Hepatocyte (in vitro differentiated cells): ENCODE measurements at regions not wholly inside any gene's neighbourhood (a gene's known extent, or its start where the extent isn't known, plus 50 kb on each side); places are given as distances from the start of the nearest gene placed in this dataset.

Source experiments
- DNase-seq: peaks from one replicate; pipeline ENCODE4 v3.0.0-alpha.2; 2016; ENCODE audit warnings: low spot score
- H2AFZ ChIP-seq: fragments of 200-600 bp; sonication (generic); 2 replicates; pipeline ENCODE4 v1.6.0; 2016; ENCODE audit warnings: antibody characterized with exemption, mild to moderate bottlenecking
- H3K27ac ChIP-seq: fragments of 200-600 bp; sonication (generic); 2 replicates; pipeline ENCODE4 v1.5.1; 2016; ENCODE audit warnings: mild to moderate bottlenecking
- H3K27me3 ChIP-seq: fragments of 200-600 bp; sonication (generic); 2 replicates; pipeline ENCODE4 v1.6.1; 2016
- H3K36me3 ChIP-seq: fragments of 200-600 bp; sonication (generic); replicated peaks from 2 replicates; pipeline ENCODE4 v1.5.1; 2016; ENCODE audit warnings: low read depth; ENCODE audit not compliant: insufficient read depth
- H3K4me1 ChIP-seq: fragments of 200-600 bp; sonication (generic); 2 replicates; pipeline ENCODE4 v1.5.1; 2016; ENCODE audit warnings: mild to moderate bottlenecking, moderate library complexity; ENCODE audit not compliant: insufficient read depth
- H3K4me2 ChIP-seq: fragments of 200-600 bp; sonication (generic); 2 replicates; pipeline ENCODE4 v1.6.0; 2016
- H3K4me3 ChIP-seq: fragments of 200-600 bp; sonication (generic); 2 replicates; pipeline ENCODE4 v1.5.1; 2016; ENCODE audit warnings: mild to moderate bottlenecking
- H3K79me2 ChIP-seq: fragments of 200-600 bp; sonication (generic); 2 replicates; pipeline ENCODE4 v1.6.0; 2017; ENCODE audit warnings: mild to moderate bottlenecking
- H3K9me2 ChIP-seq: fragments of 200-600 bp; sonication (generic); replicated peaks from 2 replicates; pipeline ENCODE4 v1.6.0; 2017; ENCODE audit warnings: mild to moderate bottlenecking; ENCODE audit not compliant: insufficient read depth
- H3K9me3 ChIP-seq: fragments of 200-600 bp; sonication (generic); 2 replicates; pipeline ENCODE4 v1.5.1; 2016; ENCODE audit warnings: low read depth, mild to moderate bottlenecking
- H4K20me1 ChIP-seq: fragments of 200-600 bp; sonication (generic); 2 replicates; pipeline ENCODE4 v1.6.0; 2016; ENCODE audit warnings: mild to moderate bottlenecking; ENCODE audit not compliant: insufficient read depth, poor library complexity, severe bottlenecking
- CTCF ChIP-seq: fragments of 200-600 bp; sonication (generic); IDR thresholded peaks from 2 replicates; pipeline ENCODE4 v1.5.1; 2016; ENCODE audit warnings: antibody characterized with exemption, mild to moderate bottlenecking; ENCODE audit not compliant: poor library complexity
- EZH2 ChIP-seq: fragments of 200-600 bp; sonication (generic); IDR thresholded peaks from 2 replicates; pipeline ENCODE4 v1.6.1; 2016; ENCODE audit warnings: antibody characterized with exemption, mild to moderate bottlenecking, borderline replicate concordance
- EZH2phosphoT487 ChIP-seq: fragments of 200-600 bp; sonication (generic); IDR thresholded peaks from one replicate; pipeline ENCODE4 v1.6.1; 2018; ENCODE audit warnings: antibody characterized with exemption, mild to moderate bottlenecking, low read depth, moderate library complexity; ENCODE audit not compliant: unreplicated experiment, severe bottlenecking
- WGBS: methylation state at CpG from one replicate; pipeline ENCODE4 v1.1.6; 2016; ENCODE audit warnings: low lambda C conversion rate; ENCODE audit errors: missing lambda C conversion rate; 5-methylcytosine and 5-hydroxymethylcytosine counted together

- WGBS, result 88% methylated on average over 5 of the region's 5 CpGs
- Histone ChIP-seq H3K4me3 (no peak overlapping the region), H3K9me3 (no peaks in the 10 kb centered on the region), H3K4me2 (no peak overlapping the region), H3K79me2 (no peaks in the 10 kb centered on the region), H3K36me3 (no peaks in the 10 kb centered on the region), H4K20me1 (no peaks in the 10 kb centered on the region), H3K4me1 (no peaks in the 10 kb centered on the region), H3K27me3 (no peaks in the 10 kb centered on the region), H3K27ac (no peak overlapping the region), H2AFZ (no peak overlapping the region), H3K9me2 (no peaks in the 10 kb centered on the region)
- no peak for DNase-seq
- TF ChIP-seq EZH2phosphoT487 (no peak), EZH2 (no peak), CTCF (no peak)
These were observed 67.1 kb downstream of the ZNF281 start for GRCh38 chr1:200342511-200343311.

GRCh38 chr1:200338451-200338850 lies 71.4 kb downstream of the ZNF281 start:
- WGBS, result 79% methylated on average over 2 of the region's 2 CpGs
- H3K79me2 ChIP-seq, result no peaks in the 10 kb centered on the region

GRCh38 chr1:200337831-200338230 lies 72.0 kb downstream of the ZNF281 start:
- 93% methylated on average over 3 of the region's 3 CpGs for WGBS
- Histone ChIP-seq H3K4me3 (no peak overlapping the region), H3K36me3 (no peaks in the 10 kb centered on the region), H3K27me3 (no peaks in the 10 kb centered on the region), H3K4me1 (peaks cover 5% of the 10 kb centered on the region), H3K4me2 (no peak overlapping the region), H3K27ac (no peak overlapping the region), H3K79me2 (no peaks in the 10 kb centered on the region), H2AFZ (no peak overlapping the region), H3K9me3 (no peaks in the 10 kb centered on the region), H3K9me2 (no peaks in the 10 kb centered on the region), H4K20me1 (no peaks in the 10 kb centered on the region)
- DNase-seq, result no peak
- TF ChIP-seq CTCF (no peak), EZH2 (no peak), EZH2phosphoT487 (no peak)

More at GRCh38 chr1:200338451-200338850, 71.4 kb downstream of the ZNF281 start:
- H3K36me3 ChIP-seq, result no peaks in the 10 kb centered on the region
- H3K9me3 ChIP-seq, result no peaks in the 10 kb centered on the region
- H3K9me2 ChIP-seq, result no peaks in the 10 kb centered on the region
- DNase-seq, result no peak
- H2AFZ ChIP-seq, result no peak overlapping the region
- peaks cover 5% of the 10 kb centered on the region for H3K4me1 ChIP-seq
- H4K20me1 ChIP-seq, result no peaks in the 10 kb centered on the region
- TF ChIP-seq EZH2phosphoT487 (no peak), EZH2 (no peak), CTCF (no peak)
- H3K4me2 ChIP-seq, result no peak overlapping the region
- H3K27me3 ChIP-seq, result no peaks in the 10 kb centered on the region
- H3K27ac ChIP-seq, result no peak overlapping the region
- H3K4me3 ChIP-seq, result no peak overlapping the region
